Smooth muscle cell (in vitro differentiated cells): ENCODE measurements at regions not wholly inside any gene's neighbourhood (a gene's known extent, or its start where the extent isn't known, plus 50 kb on each side); places are given as distances from the start of the nearest gene placed in this dataset. TPM values are rescaled to one million over a fixed set of nuclear protein-coding genes. Genes with fewer than 3 reads are reported as not detected.

Source experiments
- DNase-seq: peaks from one replicate; lab custom pipeline; 2025; ENCODE audit not compliant: unreplicated experiment; lab: John Stamatoyannopoulos, UW
- H2AFZ ChIP-seq: fragments of 200-600 bp; sonication (generic); 2 replicates; pipeline ENCODE4 v1.6.0; 2016; ENCODE audit warnings: antibody characterized with exemption, low read depth, mild to moderate bottlenecking
- H3F3A ChIP-seq: fragments of 200-600 bp; sonication (generic); 2 replicates; pipeline ENCODE4 v1.6.0; 2017; ENCODE audit warnings: antibody characterized with exemption, low read depth
- H3K27ac ChIP-seq: fragments of 200-600 bp; sonication (generic); 2 replicates; pipeline ENCODE4 v1.5.1; 2016; ENCODE audit warnings: low read depth, mild to moderate bottlenecking
- H3K27me3 ChIP-seq: fragments of 200-600 bp; sonication (generic); 2 replicates; pipeline ENCODE4 v1.6.1; 2016; ENCODE audit warnings: low read depth, mild to moderate bottlenecking
- H3K36me3 ChIP-seq: fragments of 200-600 bp; sonication (generic); 2 replicates; pipeline ENCODE4 v1.5.1; 2016; ENCODE audit warnings: low read depth
- H3K4me1 ChIP-seq: fragments of 200-600 bp; sonication (generic); 2 replicates; pipeline ENCODE4 v1.5.1; 2016; ENCODE audit warnings: low read depth
- H3K4me2 ChIP-seq: fragments of 200-600 bp; sonication (generic); 2 replicates; pipeline ENCODE4 v1.6.0; 2016; ENCODE audit warnings: mild to moderate bottlenecking
- H3K4me3 ChIP-seq: fragments of 200-600 bp; sonication (generic); 2 replicates; pipeline ENCODE4 v1.5.1; 2016; ENCODE audit warnings: mild to moderate bottlenecking
- H3K79me2 ChIP-seq: fragments of 200-600 bp; sonication (generic); 2 replicates; pipeline ENCODE4 v1.6.0; 2016; ENCODE audit warnings: low read depth, mild to moderate bottlenecking
- H3K9ac ChIP-seq: fragments of 200-600 bp; sonication (generic); 2 replicates; pipeline ENCODE4 v1.6.0; 2016; ENCODE audit warnings: low read depth
- H3K9me3 ChIP-seq: fragments of 200-600 bp; sonication (generic); replicated peaks from 2 replicates; pipeline ENCODE4 v1.5.1; 2016; ENCODE audit warnings: low read depth
- H4K20me1 ChIP-seq: fragments of 200-600 bp; sonication (generic); 2 replicates; pipeline ENCODE4 v1.6.0; 2016; ENCODE audit warnings: low read depth
- WGBS: methylation state at CpG from one replicate; pipeline ENCODE4 v1.1.7; 2016; ENCODE audit warnings: low lambda C conversion rate; 5-methylcytosine and 5-hydroxymethylcytosine counted together
- small RNA-seq: library from RNA; depleted of rRNA; stranded (forward); fragments of <200 nt; gene quantifications from one replicate; pipeline ENCODE3, GENCODE V24; 2014
- TF ChIP-seq, protein P1 (sequence below): fragments of 200-600 bp; sonication (generic); IDR thresholded peaks from 2 replicates; pipeline ENCODE4 v1.5.1; 2017; ENCODE audit warnings: borderline replicate concordance, mild to moderate bottlenecking, antibody characterized with exemption; ENCODE audit not compliant: insufficient read depth, poor library complexity, severe bottlenecking

DNA sequence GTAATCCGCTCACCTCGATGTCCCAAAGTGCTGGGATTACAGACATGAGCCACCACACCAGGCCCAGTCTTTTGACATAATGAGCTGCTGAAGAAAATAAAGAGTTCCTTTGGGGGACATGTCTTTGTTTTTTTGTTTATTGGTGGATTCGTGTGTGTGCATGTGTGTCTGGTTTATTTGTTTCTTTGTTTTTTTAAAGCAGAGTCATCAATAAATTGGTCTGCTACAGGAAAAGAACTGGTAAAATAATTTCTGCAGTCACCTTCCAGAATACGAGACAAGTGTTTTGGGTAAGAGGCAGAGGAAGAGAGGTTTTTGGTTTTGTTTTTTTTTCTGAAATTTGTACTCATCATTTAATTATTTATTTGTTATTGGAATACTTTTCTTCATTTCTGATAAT, 51.5 kb upstream of the PPP3CA start:
- DNase-seq: no peak
- Histone ChIP-seq H3K27me3 (no peaks in the 10 kb centered on the region), H3K9ac (no peak overlapping the region), H3F3A (no peaks in the 10 kb centered on the region), H3K27ac (no peak overlapping the region), H3K4me2 (no peak overlapping the region), H3K4me3 (no peak overlapping the region), H2AFZ (no peak overlapping the region), H3K79me2 (no peaks in the 10 kb centered on the region), H4K20me1 (no peaks in the 10 kb centered on the region), H3K9me3 (no peaks in the 10 kb centered on the region), H3K36me3 (no peaks in the 10 kb centered on the region), H3K4me1 (no peaks in the 10 kb centered on the region)
- WGBS: 95% methylated on average over 4 of the region's 4 CpGs
- TF ChIP-seq, protein P1, sequence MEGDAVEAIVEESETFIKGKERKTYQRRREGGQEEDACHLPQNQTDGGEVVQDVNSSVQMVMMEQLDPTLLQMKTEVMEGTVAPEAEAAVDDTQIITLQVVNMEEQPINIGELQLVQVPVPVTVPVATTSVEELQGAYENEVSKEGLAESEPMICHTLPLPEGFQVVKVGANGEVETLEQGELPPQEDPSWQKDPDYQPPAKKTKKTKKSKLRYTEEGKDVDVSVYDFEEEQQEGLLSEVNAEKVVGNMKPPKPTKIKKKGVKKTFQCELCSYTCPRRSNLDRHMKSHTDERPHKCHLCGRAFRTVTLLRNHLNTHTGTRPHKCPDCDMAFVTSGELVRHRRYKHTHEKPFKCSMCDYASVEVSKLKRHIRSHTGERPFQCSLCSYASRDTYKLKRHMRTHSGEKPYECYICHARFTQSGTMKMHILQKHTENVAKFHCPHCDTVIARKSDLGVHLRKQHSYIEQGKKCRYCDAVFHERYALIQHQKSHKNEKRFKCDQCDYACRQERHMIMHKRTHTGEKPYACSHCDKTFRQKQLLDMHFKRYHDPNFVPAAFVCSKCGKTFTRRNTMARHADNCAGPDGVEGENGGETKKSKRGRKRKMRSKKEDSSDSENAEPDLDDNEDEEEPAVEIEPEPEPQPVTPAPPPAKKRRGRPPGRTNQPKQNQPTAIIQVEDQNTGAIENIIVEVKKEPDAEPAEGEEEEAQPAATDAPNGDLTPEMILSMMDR: no peak

Small RNA genes lying in the stretch of these regions (small RNA-seq; reads per million reads assigned to genes)
- not detected for gene RNU6-462P
